WERI-Rb-1 (cell line): ENCODE measurements at regions not wholly inside any gene's neighbourhood (a gene's known extent, or its start where the extent isn't known, plus 50 kb on each side); places are given as distances from the start of the nearest gene placed in this dataset.

ENCODE experiments used
- DNase-seq: peaks from one replicate; pipeline ENCODE4 v3.0.0-alpha.2; 2020
- H3K27ac ChIP-seq: fragments of 250-450 bp; sonication (Bioruptor Pico); 2 replicates; pipeline ENCODE4 v1.5.1; 2020; ENCODE audit warnings: mild to moderate bottlenecking, moderate library complexity
- H3K27me3 ChIP-seq: fragments of 250-450 bp; sonication (Bioruptor Pico); 2 replicates; pipeline ENCODE4 v1.5.1; 2021; ENCODE audit warnings: mild to moderate bottlenecking, low read depth, moderate library complexity; ENCODE audit not compliant: insufficient read depth, severe bottlenecking
- H3K36me3 ChIP-seq: fragments of 250-450 bp; sonication (Bioruptor Pico); 2 replicates; pipeline ENCODE4 v1.5.1; 2020; ENCODE audit warnings: mild to moderate bottlenecking, moderate library complexity
- H3K4me3 ChIP-seq: 2 replicates; pipeline ENCODE4 v1.5.1; 2011; ENCODE audit warnings: low read depth, mild to moderate bottlenecking, control low read depth, low read length
- H3K9me3 ChIP-seq: fragments of 250-450 bp; sonication (Bioruptor Pico); 2 replicates; pipeline ENCODE4 v1.5.1; 2021; ENCODE audit warnings: mild to moderate bottlenecking, moderate library complexity; ENCODE audit not compliant: severe bottlenecking
- TF ChIP-seq, protein P1 (sequence below): IDR thresholded peaks from 2 replicates; pipeline ENCODE4 v1.5.1; 2011; ENCODE audit warnings: low read depth, mild to moderate bottlenecking, control low read depth, inconsistent platforms, low read length

DNA sequence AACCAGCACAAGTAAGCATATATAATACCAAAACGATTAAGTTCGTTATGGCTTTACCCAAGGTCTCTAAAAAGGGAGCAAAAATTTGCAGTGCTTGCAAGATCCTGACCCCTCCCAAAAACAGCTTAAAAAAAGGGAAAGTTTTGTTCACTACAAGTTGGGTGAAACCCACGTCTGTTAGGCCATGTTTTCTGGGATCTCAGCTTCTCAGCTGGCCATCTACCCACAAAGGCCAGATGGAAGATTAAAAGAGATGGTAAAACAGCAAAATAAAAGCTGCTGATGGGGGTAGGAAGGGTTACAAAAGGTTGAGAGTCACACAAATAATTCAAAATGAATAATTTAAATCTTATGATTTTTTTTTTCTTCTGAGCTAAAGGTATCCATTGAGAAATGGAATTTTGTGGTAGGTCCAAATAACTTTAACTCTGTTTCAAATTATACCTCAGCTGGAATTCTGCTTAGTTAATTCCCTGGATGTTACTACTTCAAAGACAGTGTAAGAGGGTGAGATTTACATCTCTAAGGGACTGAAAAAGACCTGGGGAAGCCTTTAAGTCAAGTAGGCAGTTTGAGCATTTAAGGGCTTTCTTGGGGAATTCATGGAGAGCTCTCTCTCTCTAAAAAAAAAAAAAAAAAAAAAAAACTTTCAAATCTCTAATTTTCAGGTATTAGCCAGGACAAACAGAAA lies 185.6 kb upstream of the NAV3 start:
- H3K27ac ChIP-seq: no peak overlapping the region
- H3K36me3 ChIP-seq: no peaks in the 10 kb centered on the region
- DNase-seq: no peak
- TF ChIP-seq, protein P1, sequence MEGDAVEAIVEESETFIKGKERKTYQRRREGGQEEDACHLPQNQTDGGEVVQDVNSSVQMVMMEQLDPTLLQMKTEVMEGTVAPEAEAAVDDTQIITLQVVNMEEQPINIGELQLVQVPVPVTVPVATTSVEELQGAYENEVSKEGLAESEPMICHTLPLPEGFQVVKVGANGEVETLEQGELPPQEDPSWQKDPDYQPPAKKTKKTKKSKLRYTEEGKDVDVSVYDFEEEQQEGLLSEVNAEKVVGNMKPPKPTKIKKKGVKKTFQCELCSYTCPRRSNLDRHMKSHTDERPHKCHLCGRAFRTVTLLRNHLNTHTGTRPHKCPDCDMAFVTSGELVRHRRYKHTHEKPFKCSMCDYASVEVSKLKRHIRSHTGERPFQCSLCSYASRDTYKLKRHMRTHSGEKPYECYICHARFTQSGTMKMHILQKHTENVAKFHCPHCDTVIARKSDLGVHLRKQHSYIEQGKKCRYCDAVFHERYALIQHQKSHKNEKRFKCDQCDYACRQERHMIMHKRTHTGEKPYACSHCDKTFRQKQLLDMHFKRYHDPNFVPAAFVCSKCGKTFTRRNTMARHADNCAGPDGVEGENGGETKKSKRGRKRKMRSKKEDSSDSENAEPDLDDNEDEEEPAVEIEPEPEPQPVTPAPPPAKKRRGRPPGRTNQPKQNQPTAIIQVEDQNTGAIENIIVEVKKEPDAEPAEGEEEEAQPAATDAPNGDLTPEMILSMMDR: no peak
- H3K4me3 ChIP-seq: no peak overlapping the region
- H3K27me3 ChIP-seq: no peaks in the 10 kb centered on the region
- no peaks in the 10 kb centered on the region for H3K9me3 ChIP-seq

- H3K36me3 ChIP-seq: no peaks in the 10 kb centered on the region
- no peak overlapping the region for H3K4me3 ChIP-seq
- H3K27ac ChIP-seq: no peak overlapping the region
- no peaks in the 10 kb centered on the region for H3K27me3 ChIP-seq
- no peak for DNase-seq
- TF ChIP-seq, protein P1: no peak
- no peaks in the 10 kb centered on the region for H3K9me3 ChIP-seq
These were observed 188.4 kb upstream of the NAV3 start for GRCh38 chr12:77642246-77642645.

DNA sequence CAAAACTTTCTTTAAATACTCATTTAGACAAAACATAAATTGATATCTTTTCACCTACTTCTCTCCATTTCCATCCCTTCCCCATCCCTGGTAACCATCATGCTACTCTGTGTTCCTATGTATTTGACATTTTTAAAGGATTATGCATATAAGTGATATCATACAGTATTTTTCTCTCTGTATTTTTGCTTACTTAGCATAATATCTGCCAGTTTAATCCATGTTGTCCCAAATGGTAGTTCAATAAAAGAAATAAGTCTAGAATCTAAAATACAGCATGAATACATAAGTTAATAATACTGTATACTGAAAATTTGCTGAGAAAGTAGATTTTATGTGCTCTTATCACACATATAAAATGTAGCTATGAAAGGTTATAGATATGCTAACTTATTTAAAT lies 190.3 kb upstream of the NAV3 start:
- H3K27me3 ChIP-seq: no peaks in the 10 kb centered on the region
- DNase-seq: no peak
- no peak overlapping the region for H3K4me3 ChIP-seq
- no peaks in the 10 kb centered on the region for H3K36me3 ChIP-seq
- no peaks in the 10 kb centered on the region for H3K9me3 ChIP-seq
- TF ChIP-seq, protein P1: no peak
- H3K27ac ChIP-seq: no peak overlapping the region

- TF ChIP-seq, protein P1: no peak
- H3K27ac ChIP-seq: peak overlapping the region; percentile 78
- no peak overlapping the region for H3K4me3 ChIP-seq
- H3K36me3 ChIP-seq: no peaks in the 10 kb centered on the region
- DNase-seq: no peak
- H3K27me3 ChIP-seq: no peaks in the 10 kb centered on the region
- H3K9me3 ChIP-seq: peaks cover 2% of the 10 kb centered on the region
These were observed 199.8 kb upstream of the NAV3 start for GRCh38 chr12:77630790-77631445.

DNA sequence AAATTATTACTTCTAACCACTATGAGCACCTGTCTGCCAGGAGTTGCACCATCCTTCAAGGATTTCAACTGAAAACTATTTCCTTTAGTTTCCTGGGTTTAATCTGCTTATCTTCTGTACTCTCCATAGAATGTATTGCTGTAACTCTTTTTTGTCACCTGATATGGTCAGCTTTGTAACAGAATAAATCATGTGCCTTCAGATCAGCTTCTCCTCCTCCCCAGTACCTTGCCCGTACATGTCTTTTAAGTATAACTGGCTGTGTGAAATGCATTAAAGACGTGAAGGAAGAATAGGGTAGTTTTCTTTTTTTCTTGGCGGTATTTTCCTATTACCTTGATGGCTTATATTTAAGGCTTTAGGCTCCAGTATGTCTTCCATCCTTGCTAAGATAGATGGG lies 200.3 kb upstream of the NAV3 start:
- TF ChIP-seq, protein P1: no peak
- no peaks in the 10 kb centered on the region for H3K27me3 ChIP-seq
- DNase-seq: peak; percentile 12

More for the DNA sequence above, 200.3 kb upstream of the NAV3 start:
- Histone ChIP-seq H3K27ac (peak overlapping the region; percentile 78), H3K36me3 (no peaks in the 10 kb centered on the region), H3K4me3 (no peak overlapping the region), H3K9me3 (peaks cover 3% of the 10 kb centered on the region)
